ENCODE measurements at regions not wholly inside any gene's neighbourhood (a gene's known extent, or its start where the extent isn't known, plus 50 kb on each side); places are given as distances from the start of the nearest gene placed in this dataset.
"Not testable (repeated sequence)": the region's sequence is repeated elsewhere in the genome, so short reads cannot be mapped to it uniquely, and the experiment has no call there.

DNA sequence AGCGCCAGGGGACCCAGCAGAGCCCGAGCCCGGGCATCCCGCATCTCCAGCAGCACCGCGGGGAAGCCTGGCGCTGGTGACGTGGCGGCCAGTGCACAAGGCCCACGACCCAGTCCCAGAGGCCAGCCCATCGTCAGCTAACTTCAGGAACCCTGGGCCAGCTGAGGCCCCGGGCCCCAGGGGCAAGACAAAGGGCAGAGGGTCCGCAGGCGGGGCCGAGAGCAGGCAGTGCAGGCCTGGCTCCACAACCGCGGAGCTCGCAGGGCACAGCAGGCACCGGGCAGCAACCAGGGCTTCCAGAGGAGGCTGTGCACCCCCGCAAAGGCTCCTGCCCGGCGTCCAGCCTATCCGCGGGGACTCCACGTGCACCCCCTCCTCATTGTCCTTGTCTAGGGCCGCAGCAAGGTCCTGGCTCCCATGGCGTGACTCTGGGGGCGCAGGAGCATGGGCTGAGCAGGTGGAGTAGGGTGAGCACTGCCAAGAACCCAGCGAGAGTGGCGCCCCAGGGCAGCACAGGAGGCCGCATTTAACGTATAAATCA is 352.5 kb downstream of the KCNJ18 start:
- not testable (repeated sequence) for DNase-seq

DNA sequence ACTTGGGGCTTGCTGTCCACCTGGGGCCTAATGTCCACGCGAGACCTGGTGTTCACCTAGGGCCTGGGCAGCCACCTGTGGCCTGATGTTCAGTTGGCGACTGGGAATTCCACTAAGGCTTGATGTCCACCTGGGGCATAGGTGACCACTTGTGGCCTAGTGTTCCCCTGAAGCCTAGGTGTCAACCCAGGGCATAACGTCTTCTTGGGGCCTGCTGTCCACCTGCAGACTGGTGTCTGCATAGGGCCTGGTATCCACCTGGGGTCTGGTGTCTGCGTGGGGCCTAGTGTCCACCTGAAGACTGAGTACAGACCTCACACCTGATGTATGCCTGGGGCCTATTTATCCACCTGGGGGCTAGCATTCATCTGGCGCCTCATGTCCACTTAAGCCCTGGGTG is 355.2 kb downstream of the KCNJ18 start:
- not testable (repeated sequence) for DNase-seq

- DNase-seq, result not testable (repeated sequence)
Measured at GRCh38 chr17:22048226-22048625, 355.9 kb downstream of the KCNJ18 start.

- not testable (repeated sequence) for DNase-seq
Measured at GRCh38 chr17:22050766-22051165, 358.4 kb downstream of the KCNJ18 start.

GRCh38 chr17:22052715-22053114 is 360.4 kb downstream of the KCNJ18 start:
- not testable (repeated sequence) for DNase-seq

DNA sequence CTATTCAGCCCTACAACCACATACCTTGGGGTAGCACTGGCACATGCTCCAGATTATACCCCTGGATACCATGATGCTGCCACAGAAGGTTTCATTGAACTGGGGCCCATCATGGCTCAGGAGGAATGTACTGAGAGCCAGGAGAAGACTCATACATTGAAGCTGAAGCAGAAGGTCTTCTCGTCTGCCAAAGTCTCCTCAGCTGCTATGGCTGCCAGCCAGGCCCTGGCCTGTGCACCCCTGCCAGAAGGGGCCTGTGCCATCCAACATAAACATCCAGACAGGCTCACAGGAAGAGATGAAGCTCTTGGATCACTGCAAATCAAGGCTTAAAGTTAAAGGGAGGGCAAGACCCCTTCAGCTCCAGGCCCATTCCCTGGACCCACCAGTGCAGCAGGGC is 364.2 kb downstream of the KCNJ18 start:
- DNase-seq, result not testable (repeated sequence)

GRCh38 chr17:22075918-22076317 is 383.6 kb downstream of the KCNJ18 start:
- DNase-seq, result not testable (repeated sequence)

DNA sequence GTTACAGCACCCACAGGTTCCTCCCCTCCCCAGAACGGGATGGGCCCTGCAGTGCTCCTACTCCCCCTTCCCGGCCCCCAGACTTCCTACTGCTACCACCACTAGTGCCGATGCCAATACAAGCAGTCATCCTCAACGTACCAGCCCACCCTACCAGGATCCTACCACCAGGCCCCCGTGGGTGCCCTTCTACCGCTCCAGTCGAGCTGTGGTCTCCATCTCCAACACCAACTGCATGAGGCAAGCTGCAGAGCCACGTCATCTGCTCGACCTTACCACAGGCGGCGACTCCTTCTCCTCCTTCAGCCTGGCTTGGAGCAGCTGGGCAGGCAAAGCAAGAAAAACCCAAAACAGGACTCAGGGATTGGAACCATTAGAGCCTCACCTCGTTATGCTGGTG is 396.3 kb downstream of the KCNJ18 start:
- not testable (repeated sequence) for DNase-seq

DNA sequence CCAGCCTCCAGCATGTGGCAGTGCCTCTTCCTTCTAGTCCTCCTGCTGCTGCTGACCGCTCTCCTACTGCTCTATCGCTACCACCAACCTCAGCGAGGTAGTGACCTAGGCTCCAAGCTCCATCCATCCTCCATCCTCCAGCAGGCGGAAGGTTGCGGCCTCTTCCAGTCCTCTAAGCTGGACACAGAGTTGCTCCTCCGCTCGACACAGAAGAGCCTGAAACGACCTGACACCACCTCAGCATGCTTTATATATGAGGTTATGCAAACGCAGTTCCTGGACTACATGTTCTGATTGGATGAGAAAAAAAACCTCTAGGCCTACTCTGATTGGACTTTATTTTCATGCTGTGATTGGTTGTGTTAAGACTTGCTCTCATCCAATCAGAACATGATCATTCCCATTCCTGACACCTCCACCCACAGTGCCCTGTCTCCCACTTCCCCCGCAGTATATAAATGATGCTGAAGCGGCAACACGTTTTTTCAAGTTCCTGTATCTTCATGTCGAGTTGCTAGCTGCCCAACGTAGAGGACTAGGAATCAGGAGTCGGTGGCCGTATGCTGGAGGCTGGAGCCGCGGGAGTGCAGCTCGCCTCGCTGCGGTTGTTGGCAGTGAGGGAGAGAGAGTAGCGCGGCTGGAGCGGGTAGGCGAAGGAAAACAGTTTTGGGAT is 398.1 kb downstream of the KCNJ18 start:
- DNase-seq, result no peak

- not testable (repeated sequence) for DNase-seq
Measured at GRCh38 chr17:22091041-22091679, 398.8 kb downstream of the KCNJ18 start.

GRCh38 chr17:22091840-22092239 is 399.5 kb downstream of the KCNJ18 start:
- not testable (repeated sequence) for DNase-seq

- not testable (repeated sequence) for DNase-seq
Measured at GRCh38 chr17:22095414-22095813, 403.1 kb downstream of the KCNJ18 start.

DNA sequence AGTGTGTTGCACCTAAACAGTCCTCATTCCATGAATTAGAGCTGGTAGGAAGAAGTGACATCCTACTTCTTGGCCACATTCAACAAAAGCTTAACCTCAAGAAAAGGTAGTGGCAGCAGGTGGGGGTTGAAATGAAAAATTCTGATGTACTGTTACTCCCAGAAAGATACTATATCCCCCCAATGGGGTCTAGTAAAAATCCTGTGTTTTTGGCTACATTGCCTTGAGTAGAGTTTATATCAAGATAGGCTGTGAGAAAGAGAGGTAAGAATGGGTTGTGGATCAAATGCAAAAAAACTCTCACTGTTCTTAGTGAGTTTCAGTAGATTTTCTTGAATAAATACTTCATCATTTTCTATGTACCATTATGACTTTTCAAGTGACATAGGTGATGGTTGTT is 407.3 kb downstream of the KCNJ18 start:
- not testable (repeated sequence) for DNase-seq

GRCh38 chr17:22102177-22102576 is 409.9 kb downstream of the KCNJ18 start:
- DNase-seq, result no peak

DNA sequence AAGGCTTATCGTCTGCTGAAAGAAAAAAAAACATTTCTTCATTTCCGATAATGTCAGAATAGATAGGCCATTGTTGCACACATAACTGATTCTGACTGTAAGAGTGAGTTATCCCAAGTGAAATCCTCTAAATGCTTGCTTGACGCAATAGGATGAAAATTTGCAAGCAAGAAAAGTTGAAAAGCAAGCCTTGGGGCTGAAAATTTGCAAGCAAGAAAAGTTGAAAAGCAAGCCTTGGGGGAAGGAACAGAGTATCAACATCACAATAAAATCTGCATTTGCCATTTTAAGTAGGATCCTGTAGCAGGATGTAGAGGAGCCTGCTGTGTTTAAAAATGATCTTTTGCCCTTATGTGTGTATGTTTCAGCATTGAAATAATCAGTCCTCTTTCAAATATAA is 424.4 kb downstream of the KCNJ18 start:
- not testable (repeated sequence) for DNase-seq

DNA sequence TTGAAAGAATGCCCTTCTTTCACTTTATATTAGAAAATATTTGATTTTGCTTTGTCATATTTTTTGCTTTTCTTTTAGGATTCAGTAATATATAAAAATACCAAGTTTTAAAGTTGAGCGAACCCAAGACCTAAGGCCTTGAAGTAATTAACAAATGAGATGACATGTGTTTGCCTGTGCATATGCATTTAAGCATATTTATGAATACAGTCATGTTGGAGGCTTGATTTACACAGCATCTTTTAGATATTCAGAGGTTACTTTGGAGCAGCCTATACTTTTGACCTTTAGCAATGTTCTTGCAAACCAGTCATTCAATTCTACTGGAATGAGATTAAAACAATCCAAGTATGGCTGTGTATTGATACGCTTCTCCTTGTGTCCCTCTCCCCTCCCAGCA is 425.1 kb downstream of the KCNJ18 start:
- DNase-seq, result not testable (repeated sequence)

- DNase-seq, result not testable (repeated sequence)
Measured at GRCh38 chr17:22119016-22119415, 426.7 kb downstream of the KCNJ18 start.

- DNase-seq, result not testable (repeated sequence)
Measured at GRCh38 chr17:22119751-22120150, 427.4 kb downstream of the KCNJ18 start.

DNA sequence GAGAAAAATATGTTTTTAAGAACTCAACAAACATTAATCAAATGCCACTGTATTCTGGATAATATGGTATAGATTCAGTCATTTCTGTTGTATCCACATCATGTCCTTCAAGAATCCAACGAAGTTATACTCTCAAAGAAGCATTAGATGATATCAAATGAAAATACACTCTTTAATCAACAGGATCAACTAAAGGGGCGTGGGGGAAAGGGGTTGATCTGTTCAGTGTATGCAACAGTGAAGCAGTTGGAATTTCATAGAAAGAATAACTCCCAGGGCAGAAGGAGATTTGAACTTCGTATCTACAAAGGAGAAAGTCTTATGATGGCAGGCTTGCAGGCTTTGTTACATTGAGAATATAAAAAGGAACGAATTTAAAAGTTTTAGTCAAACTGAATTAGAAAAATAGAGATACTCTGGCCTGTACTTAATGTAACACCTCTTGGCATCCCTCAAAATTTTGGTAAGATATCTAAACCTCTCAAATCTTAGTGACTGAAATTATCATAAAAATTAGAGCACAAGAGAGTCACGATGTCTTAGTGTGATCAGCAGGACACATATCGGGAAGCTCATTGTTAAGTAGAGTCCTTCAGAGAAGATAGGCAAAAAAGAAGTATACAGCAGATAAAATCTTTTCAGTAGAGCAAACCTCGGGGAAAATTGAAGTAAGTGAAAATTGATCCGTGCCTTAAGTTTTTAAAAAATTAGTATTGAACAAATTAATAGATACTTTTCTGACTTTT is 431.4 kb downstream of the KCNJ18 start:
- no peak for DNase-seq

- DNase-seq, result no peak
Measured at GRCh38 chr17:22128171-22128570, 435.8 kb downstream of the KCNJ18 start.

GRCh38 chr17:22128723-22129122 is 436.4 kb downstream of the KCNJ18 start:
- no peak for DNase-seq

GRCh38 chr17:22129920-22130319 is 437.6 kb downstream of the KCNJ18 start:
- not testable (repeated sequence) for DNase-seq

GRCh38 chr17:22131740-22132139 is 439.4 kb downstream of the KCNJ18 start:
- DNase-seq, result no peak

Data from NCI-H1105 (cell line).